ENCODE measurements at regions not wholly inside any gene's neighbourhood (a gene's known extent, or its start where the extent isn't known, plus 50 kb on each side); places are given as distances from the start of the nearest gene placed in this dataset.

DNA sequence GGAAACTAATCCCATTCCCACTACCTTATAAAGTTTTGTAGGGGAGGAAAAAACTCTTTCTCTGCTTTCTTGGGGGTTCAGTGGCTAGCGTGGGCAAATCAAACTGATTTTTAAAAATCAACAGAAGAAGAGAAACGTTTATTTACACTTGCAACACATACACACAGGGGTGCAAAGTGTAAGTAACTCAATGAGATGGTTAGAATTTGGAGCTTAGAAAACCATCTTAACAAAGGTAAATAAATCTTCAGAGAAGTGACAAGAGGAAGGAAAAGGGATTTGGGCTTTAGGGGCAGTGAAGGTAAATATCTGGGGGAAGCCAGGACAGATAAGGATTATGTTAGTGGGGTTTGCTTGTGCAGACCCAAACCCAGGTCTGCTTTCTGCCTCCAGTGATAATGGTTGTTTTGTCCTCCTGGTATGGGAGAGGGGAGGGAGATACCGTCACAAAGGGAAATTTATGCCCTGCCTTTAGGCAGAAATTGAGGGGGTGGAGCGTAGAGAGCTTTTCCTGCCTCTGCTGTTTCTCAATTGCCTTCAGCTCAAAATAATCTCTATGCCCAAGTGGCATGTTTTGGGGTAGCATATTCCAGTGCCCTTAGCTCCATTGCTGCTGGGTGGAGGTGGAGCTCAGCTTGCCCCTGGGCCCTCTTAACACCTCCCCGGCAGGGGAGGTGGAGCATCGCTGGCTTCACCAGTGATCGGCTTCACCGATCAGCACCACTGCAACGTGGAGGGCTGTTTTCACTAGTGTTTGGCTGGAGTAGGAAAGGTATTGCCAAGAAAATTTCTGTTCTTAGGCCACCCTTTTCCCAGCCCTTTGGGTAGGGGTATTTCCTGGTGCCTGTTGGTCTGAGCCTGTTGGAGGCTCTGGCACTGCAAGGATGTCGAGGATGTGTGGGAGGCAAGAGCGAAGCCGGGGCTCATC lies 92.2 kb downstream of the TEX51 start:
- DNase-seq (ENCODE audit: low read depth in 2 of 3, low spot score in 2 of 3): no peak

DNA sequence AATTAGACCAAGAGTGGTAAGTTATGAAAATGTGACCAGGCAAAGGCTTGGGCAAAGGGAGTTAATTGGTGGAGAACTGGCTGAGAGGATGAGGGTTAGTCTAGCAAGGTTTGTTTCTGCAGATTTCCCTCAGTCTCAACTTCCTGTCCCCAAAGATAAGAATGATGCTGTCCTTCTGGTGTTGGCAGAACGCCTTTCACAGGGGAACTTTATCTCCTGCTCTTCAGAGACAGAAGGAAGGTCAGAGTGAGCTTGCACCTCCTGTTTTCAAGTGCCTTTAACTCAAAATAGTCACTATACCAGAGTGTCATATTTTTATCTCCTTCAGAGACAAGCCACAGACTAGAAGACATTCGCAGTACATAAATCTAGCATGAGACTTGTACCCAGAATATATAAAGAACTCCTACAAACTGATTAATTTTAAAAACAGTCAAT lies 95.7 kb downstream of the TEX51 start:
- no peak for DNase-seq (ENCODE audit: low read depth in 2 of 3, low spot score in 2 of 3)

DNA sequence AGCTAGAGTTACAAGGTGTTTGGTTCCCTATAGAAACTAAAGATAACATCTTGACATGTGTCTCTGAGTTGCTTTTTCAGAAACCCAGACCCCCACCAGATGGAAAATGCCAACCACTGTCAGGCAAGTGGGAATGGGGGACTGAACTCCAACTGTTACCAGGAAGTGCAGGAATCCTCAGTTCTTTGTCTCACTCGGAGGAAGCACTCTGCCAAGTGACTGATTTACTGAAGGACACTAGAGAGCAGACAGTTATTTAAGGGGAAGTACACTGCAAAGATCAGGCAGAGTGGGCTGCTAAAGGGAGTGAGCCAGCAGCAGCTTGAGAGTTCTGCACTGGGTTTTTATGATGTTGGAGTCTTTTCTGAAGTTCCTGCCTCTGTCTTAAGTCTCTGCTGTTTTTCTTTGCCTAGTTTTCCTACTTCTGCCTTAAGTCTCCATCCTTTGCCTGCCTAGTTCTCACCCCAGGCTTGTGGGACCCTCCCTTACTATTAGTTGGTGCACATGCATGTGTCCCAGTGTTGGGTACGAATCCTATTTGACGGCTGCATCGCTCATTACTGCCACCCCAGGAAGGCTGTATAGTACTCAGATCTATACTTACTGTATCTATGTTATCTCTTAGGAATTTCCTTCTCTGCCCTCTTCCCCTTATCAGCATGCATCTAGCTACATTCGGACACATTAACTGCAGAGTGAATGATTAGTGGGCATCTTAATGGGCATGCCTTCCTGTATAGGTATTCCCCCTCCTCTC lies 97.1 kb downstream of the TEX51 start:
- no peak for DNase-seq (ENCODE audit: low read depth in 2 of 3, low spot score in 2 of 3)

DNA sequence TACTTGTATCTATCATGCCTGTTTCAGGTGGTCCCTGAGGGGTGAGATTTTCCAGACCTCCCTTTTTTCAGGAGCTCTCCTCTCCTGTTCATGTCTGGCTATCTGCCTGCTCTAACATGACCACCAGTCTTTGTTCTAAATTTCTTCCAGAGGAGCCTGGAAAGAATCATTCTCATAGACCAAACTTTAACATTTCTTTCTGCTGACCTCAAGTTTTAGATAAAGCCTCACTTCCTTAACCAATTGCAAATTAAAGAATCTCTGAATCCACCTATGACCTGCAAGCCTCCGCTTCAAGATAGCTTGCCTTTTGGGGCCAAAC lies 97.6 kb downstream of the TEX51 start:
- DNase-seq (ENCODE audit: low read depth in 2 of 3, low spot score in 2 of 3): no peak

Data from activated CD8-positive, alpha-beta memory T cell treated with anti-CD3 and anti-CD28 coated beads for 48 hours (primary cell).